T-helper 1 cell (primary cell): ENCODE measurements at regions not wholly inside any gene's neighbourhood (a gene's known extent, or its start where the extent isn't known, plus 50 kb on each side); places are given as distances from the start of the nearest gene placed in this dataset.

ENCODE experiments used
- DNase-seq, 5 donors: peaks; one replicate each; pipeline ENCODE4 v3.0.0-alpha.2; 2012 to 2020

- DNase-seq: no peak
Observed at GRCh38 chr13:26965952-26966700, 205.5 kb downstream of the USP12 start.

DNA sequence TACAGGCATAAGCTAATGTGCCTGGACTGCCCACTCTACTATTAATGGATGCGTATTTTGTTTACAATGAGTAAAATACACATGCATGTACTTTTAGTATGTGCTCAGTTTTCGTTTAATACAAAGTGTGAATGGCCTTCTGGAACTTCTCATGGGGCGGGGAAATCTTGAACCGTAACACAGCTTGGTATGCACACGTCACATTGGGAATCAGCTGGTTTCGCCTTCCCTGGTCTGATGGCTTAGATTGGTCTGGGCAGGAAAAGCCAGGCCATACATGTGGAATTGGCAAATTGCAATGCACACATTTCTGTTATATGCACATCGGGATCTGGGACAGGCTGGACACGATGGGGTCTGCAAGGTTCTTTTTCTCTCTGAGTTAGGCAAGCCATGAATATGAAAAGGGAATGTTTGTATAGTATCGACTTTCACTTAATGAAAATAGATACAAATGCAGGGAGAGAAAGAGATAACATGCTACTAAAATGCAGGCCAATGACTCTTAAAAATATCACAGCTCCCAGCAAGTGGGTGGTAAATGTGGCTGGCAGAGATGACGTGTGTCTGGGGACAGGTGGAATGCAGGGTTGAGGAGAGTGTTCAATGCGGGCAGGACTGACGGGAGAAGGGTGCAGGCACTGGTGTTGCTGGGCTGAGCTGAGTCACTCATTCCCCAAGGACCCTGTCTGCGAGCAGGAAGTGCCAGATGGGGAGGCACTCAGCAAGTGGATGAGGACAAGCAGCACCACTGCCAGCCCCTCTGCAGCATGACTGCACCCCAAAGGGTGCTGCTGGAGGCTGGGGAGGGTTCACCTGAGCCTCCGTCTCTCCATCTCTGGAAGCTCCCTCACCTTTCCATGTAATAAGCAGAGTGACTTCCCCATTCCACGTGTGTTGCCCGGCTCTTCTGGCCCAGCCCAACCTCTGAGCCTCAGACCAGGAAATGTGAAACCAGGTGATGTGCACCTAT lies 204.0 kb upstream of the GPR12 start:
- no peak for DNase-seq

DNA sequence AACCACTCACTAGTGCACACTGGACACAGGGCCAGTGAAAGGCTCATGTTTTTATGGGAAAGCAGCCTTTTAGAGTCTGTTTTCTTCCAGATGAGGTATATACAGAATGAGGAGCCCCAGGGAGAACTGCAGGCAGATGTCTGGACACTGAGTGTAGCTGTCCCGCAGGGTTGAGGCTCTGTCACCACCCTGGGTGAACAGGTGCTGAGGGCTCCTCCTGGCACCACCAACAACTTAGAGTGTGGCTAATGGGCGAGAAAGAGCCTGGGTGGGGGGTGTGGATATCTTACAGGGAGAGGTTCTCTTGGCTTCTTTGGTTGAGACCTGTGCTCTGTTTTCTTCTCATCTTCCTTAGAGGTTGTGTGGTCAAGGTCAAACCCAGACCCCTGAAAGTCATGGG lies 202.1 kb upstream of the GPR12 start:
- DNase-seq: no peak

- DNase-seq: no peak
Observed at GRCh38 chr13:26961890-26962615, 201.5 kb upstream of the GPR12 start.

- no peak for DNase-seq
Observed at GRCh38 chr13:26957182-26957581, 196.6 kb upstream of the GPR12 start.

DNA sequence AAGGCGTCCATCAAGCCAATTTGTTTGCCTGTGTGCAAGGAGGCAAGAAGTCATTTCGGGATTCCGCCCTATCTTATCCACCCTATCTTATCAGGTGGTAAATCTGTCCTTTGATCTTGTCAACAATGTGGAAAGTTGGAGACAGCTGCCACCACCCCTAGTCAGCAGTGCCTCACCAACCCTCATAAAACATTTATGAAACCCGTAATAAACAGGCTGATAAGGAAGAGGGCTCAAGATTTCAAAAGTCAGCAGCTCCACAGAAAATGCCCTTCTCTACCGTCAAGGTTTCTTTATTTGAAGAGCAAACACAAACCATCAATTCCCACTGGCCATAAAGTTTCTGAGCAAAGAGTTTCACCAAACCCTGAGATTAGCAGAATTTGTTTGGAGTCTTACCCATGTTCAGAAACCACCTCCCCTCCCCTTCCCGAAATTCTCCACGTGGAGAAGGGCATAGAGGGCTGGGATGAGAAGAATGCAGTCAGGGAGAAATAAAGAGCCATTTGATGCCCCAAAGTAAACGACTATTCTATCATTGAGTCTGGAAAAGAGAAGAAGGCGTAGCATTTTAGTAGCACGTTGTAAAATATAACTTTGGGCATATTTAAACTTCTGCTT lies 196.0 kb upstream of the GPR12 start:
- no peak for DNase-seq

GRCh38 chr13:26954976-26955375 lies 194.4 kb upstream of the GPR12 start:
- no peak for DNase-seq

DNA sequence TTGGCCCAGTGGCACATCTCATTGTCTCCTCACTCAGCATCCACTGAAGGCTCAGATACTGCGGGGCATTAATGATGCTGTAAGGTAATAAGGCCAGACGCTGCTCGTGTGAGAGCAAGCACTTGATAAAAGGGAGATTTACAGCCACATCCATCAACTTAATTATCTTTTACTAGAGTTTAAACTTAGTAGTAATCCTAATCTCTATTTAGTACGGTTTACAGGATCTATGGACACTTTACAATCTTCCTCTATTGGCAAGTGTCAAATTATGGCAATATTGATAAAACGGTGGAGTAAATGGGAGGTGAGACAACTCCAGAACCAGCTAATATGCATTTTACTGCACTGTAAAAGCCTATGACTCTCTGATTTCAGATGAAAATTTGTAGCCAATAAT lies 192.7 kb upstream of the GPR12 start:
- no peak for DNase-seq

DNA sequence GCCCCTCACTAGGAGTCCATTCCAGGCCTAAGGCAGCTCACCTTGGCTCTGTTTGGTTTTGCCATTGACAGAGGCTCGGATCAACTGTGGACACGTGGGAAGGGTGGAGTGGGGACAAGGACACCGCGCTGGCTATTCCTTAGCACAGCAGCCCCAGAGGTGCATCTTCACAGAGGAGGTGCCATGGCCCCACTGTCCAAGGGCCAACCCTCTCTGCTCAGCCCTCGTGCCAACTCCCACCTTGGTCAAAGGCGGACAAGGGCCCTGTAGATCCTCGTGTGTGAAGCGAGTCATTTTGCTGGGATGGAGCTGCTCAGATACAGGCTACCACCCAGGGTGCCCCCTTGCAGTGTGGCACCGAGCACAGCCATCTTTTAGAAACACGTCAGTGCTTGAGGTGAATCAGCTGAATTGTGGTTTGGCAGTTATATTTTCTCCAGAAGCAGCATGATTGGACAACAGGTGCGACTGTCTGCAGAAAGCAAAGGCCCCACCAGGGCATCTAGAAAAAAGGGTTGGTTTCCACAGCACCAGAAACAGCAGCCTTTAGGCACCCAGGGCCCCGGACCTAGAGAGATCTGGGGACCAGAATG lies 192.1 kb upstream of the GPR12 start:
- DNase-seq: no peak

- DNase-seq: no peak
Observed at GRCh38 chr13:26951581-26952177, 191.1 kb upstream of the GPR12 start.

- DNase-seq: no peak
Observed at GRCh38 chr13:26950968-26951367, 190.4 kb upstream of the GPR12 start.

DNA sequence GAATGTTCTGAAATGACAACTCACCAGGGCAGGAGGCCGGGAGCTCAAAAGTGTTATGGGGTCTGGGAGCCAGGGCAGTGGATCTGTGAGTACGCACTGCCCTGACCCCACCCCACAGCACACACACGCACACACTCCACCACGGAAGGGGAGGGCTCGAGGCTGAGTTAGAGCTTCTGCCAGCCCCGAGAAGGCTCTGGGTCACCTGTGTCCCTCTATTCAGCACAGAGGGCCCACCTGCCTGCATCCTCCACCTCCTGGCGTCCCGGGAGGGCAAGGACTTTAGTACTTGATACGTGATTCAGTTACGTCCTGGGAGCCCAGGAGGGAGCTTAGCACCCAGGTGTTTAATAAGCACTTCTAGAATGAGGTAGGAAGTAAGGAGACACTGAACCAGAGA lies 190.0 kb upstream of the GPR12 start:
- no peak for DNase-seq

DNA sequence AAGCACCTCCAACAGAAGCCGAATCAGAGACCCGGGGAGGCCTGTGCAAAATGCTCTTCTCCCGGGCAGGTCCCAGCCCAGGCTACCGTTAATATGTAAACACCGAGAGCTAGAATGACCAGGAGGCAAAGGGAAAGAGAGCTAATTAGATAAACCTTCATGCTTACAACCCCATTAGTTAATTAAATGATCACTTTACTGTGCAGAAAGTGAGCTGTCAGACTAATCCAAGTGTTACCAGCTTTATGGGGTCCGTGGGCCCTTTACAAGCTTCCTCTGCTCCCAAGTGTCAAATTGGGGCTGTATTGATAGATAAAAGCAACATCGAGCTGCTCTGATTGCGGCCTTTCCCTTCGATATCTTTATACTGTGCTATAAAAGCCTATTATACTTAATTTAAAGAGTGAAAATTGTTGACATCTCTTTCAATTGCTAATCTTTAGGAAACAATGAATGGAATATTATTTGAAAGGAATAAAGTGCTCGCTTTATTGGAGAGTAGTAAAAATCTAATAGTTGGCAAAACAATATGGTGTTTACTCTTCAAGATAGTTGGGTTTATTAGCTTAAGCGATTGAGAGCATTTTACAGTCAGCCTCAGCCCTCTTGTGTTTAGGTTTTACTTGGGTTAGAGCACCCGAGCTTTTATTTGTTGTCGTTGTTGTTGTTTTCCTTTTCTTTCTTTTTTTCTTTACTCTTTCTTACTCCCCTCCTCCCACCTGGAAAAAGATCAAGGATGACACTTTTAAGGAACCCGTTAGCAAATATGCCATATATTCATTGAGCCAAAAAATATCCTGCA lies 189.3 kb upstream of the GPR12 start:
- DNase-seq: no peak

GRCh38 chr13:26948353-26948752 lies 187.8 kb upstream of the GPR12 start:
- DNase-seq: no peak

- DNase-seq: peak in 1 of 5 donors; percentile 31
Observed at GRCh38 chr13:26946684-26947343, 186.2 kb upstream of the GPR12 start.

GRCh38 chr13:26943748-26944147 lies 183.2 kb upstream of the GPR12 start:
- DNase-seq: no peak

DNA sequence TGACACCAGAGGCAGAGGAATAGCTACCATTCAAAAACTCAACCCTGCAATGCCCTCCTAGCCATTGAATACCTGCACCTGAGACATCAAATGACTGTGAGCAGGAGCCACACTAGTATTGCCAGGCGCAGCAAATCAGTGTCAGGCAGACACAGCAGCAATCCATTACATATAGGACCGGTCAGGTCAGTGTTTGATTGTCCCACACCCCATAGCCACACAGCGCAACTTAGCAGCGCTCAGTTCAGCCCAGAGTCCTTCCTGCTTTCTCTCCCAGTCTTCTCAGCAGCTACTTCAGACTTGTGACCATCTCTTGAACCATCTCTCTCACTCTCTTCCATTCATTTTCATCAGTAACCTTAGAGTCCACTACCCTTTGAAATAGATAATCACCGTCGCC lies 181.6 kb upstream of the GPR12 start:
- DNase-seq: no peak

DNA sequence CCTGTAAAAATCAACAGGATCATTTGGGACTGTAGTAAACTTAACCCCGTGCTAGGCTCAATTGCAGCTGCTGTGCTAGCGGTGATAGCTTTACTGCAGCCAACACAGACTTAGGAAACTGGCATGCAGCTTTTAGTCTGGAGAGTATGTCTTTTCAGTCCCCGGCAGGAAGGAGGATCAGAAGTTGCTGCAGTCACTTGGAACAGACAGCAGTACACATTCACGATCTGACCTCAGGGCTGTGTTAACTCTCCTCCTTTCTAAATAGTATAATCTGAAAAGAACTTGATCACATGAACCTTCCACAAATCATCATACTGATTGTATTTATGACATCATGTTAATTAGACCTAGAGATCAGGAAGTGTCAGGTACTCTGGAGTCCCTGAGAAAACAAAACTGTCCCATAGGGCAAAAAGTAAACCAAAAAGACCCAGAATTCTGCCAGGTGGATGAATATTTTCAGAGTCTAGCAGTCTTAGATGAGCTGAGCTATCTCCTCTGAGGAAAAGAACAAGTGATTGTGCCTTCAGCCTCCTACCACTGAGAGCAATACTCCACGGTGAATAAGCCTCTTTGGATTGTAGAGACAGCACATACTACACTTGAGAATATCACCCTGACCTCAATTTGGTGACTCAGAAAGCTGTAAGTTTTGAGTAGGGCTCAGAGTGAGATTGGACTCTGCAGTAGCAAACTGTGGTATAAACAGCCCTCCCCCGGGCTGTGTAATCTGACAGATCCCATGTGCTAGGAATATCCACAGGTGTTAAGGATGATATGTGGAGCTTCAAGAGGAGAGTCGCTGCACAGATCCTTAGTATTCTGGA lies 181.0 kb upstream of the GPR12 start:
- no peak for DNase-seq

GRCh38 chr13:26934096-26934495 lies 173.5 kb upstream of the GPR12 start:
- DNase-seq: no peak

GRCh38 chr13:26932465-26932864 lies 171.9 kb upstream of the GPR12 start:
- DNase-seq: no peak
